HepG2 (cell line): ENCODE measurements at regions not wholly inside any gene's neighbourhood (a gene's known extent, or its start where the extent isn't known, plus 50 kb on each side); places are given as distances from the start of the nearest gene placed in this dataset.
"Not testable (repeated sequence)": the region's sequence is repeated elsewhere in the genome, so short reads cannot be mapped to it uniquely, and the experiment has no call there.

Experiments used
- ATAC-seq: fragments of 200-7000 bp; cut with Tn5 transposase; 3 replicates; pipeline ENCODE4 v1.9.1; 2020; ENCODE audit warnings: mild to moderate bottlenecking, moderate library complexity
- BruUV-seq: library from RNA; stranded (reverse); fragments of 400-500 nt; replicated peaks from 2 replicates; lab custom pipeline; 2021; lab: Mats Ljungman, UMichigan
- CTCF ChIA-PET: fragments of 300-600 bp; formaldehyde crosslinking; extraction: SDS; loops from one replicate; lab custom pipeline; 2021; ENCODE audit warnings: low total read pairs, inconsistent platforms, low intra/inter-chr PET ratio; lab: Yijun Ruan, JAX
- POLR2A ChIA-PET: fragments of 350-600 bp; sonication (Branson Sonifier 250); formaldehyde crosslinking; loops from one replicate; lab custom pipeline; 2020; ENCODE audit warnings: antibody characterized with exemption, inconsistent platforms; lab: Yijun Ruan, JAX
- DNase-seq: peaks from one replicate; pipeline ENCODE4 v3.0.0-alpha.2; 2015; ENCODE audit warnings: low spot score
- FAIRE-seq: peaks from 3 replicates; lab custom pipeline; 2011; peaks lifted over from hg19 to GRCh38; lab: Jason Lieb, UNC
- H2AFZ ChIP-seq: one replicate; pipeline ENCODE4 v1.6.1; 2011; ENCODE audit warnings: low read length, inconsistent platforms
- H3K27ac ChIP-seq: fragments of 300-600 bp; 3 replicates; pipeline ENCODE4 v1.8.0; 2011; ENCODE audit warnings: mixed run types, mild to moderate bottlenecking, mixed read lengths, low read length, inconsistent platforms; ENCODE audit not compliant: insufficient read depth; ENCODE audit errors: extremely low read length
- H3K27me3 ChIP-seq, 2 experiments: fragments of 200-600 bp in 1 of 2; 2 replicates in 1 of 2; 3 replicates in 1 of 2; pipeline versions ENCODE4 v1.6.0 to v1.8.0; 2011; ENCODE audit warnings: low read length in 2 of 2, mild to moderate bottlenecking in 2 of 2, moderate library complexity in 2 of 2, inconsistent platforms in 1 of 2; ENCODE audit not compliant: insufficient read depth in 2 of 2, control insufficient read depth in 1 of 2
- H3K36me3 ChIP-seq, 2 experiments: fragments of 200-600 bp in 1 of 2; replicated peaks in 1 of 2; 2 replicates in 1 of 2; 3 replicates in 1 of 2; pipeline versions ENCODE4 v1.5.1 to v1.8.0; 2011; ENCODE audit warnings: low read length in 2 of 2, inconsistent platforms in 1 of 2; ENCODE audit not compliant: insufficient read depth in 2 of 2, control insufficient read depth in 1 of 2
- H3K4me1 ChIP-seq: 2 replicates; pipeline ENCODE4 v1.5.1; 2012; ENCODE audit warnings: low read length, inconsistent platforms; ENCODE audit not compliant: insufficient read depth
- H3K4me2 ChIP-seq: 2 replicates; pipeline ENCODE4 v1.6.0; 2011; ENCODE audit warnings: low read depth, low read length, inconsistent platforms
- H3K4me3 ChIP-seq, 3 experiments: fragments of 200-600 bp in 1 of 3; sonication (generic), shearing (Covaris generic) in 1 of 3; replicated peaks in 1 of 3; 2 replicates each; pipeline ENCODE4 v1.5.1; 2011 to 2016; ENCODE audit warnings: low read length in 3 of 3, inconsistent platforms in 2 of 3, low read depth in 2 of 3, mild to moderate bottlenecking in 2 of 3, control low read depth in 1 of 3, mixed read lengths in 1 of 3; ENCODE audit not compliant: insufficient read depth in 1 of 3
- H3K79me2 ChIP-seq: one replicate; pipeline ENCODE4 v1.6.1; 2011; ENCODE audit warnings: low read length, inconsistent platforms; ENCODE audit not compliant: insufficient read depth
- H3K9ac ChIP-seq: 2 replicates; pipeline ENCODE4 v1.6.0; 2011; ENCODE audit warnings: mild to moderate bottlenecking, low read depth, low read length, inconsistent platforms; ENCODE audit not compliant: insufficient read depth
- H3K9me3 ChIP-seq: 2 replicates; pipeline ENCODE4 v1.5.1; 2012; ENCODE audit warnings: mild to moderate bottlenecking, low read length
- H4K20me1 ChIP-seq: 2 replicates; pipeline ENCODE4 v1.6.0; 2011; ENCODE audit warnings: inconsistent platforms, mild to moderate bottlenecking, low read length, moderate library complexity; ENCODE audit not compliant: insufficient read depth
- KDM2A ChIP-seq: sonication (generic); formaldehyde crosslinking; IDR thresholded peaks from 2 replicates; pipeline ENCODE4 v1.4.0; 2020; ENCODE audit warnings: low read depth, missing genetic modification reagents, borderline replicate concordance
- ZNF558 ChIP-seq: sonication (generic); formaldehyde crosslinking; IDR thresholded peaks from 2 replicates; pipeline ENCODE4 v1.9.0; 2022; ENCODE audit warnings: mild to moderate bottlenecking, missing genetic modification reagents, borderline replicate concordance
- ZNF816 ChIP-seq: sonication (generic); formaldehyde crosslinking; IDR thresholded peaks from 2 replicates; pipeline ENCODE4 v1.8.0; 2022; ENCODE audit warnings: missing genetic modification reagents, mild to moderate bottlenecking, borderline replicate concordance
- WGBS: methylation state at CpG from one replicate; pipeline ENCODE4 v1.1.6; 2017; ENCODE audit warnings: low lambda C conversion rate; 5-methylcytosine and 5-hydroxymethylcytosine counted together
- in situ Hi-C: cut with HindIII; loops from 2 replicates; pipeline ENCODE4 v1.10.0; 2017; ENCODE audit warnings: low pct_unique_long_range_greater_than_20kb; ENCODE audit not compliant: extremely low pct_ligation_motif_present
- intact Hi-C: fragments of 100-400 bp; cut with micrococcal nuclease; formaldehyde crosslinking; loops from one replicate; pipeline ENCODE4 v1.10.0; 2022; ENCODE audit not compliant: unreplicated experiment

DNA sequence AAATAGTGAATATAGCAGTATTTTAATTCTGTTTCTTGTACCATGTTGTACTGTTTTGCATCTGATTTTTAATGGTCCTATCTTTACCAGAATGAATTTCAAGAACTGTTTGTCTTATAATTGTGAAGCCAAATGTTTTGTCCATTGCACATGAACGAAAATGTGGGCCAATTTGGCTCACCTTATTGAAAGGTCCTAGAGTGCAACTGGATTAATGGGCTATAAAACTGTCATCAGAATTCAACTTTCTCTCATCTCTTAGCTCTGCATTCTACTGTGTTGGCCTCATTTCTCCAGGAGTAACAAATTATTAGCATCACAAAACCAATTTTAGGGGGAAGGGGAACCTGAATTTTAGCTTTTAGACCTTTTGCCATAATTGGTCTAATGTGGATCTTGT, 179.4 kb upstream of the NUDT12 start:
- Histone ChIP-seq H2AFZ (no peak overlapping the region), H3K9ac (no peak overlapping the region), H3K9me3 (no peaks in the 10 kb centered on the region), H3K4me3 (no peak overlapping the region), H3K79me2 (no peaks in the 10 kb centered on the region), H3K27ac (no peak overlapping the region), H3K4me1 (no peaks in the 10 kb centered on the region), H3K4me2 (no peak overlapping the region), H3K36me3 (no peaks in the 10 kb centered on the region), H3K27me3 (no peaks in the 10 kb centered on the region), H4K20me1 (no peaks in the 10 kb centered on the region)
- intact Hi-C loops (no loop called here), in situ Hi-C loops (no loop called here)
- CTCF ChIA-PET: no interaction called here
- BruUV-seq: no TSS peak
- POLR2A ChIA-PET: no interaction called here
- TF ChIP-seq ZNF558 (CRISPR knock-in tag): no peak
- no peak for TF ChIP-seq ZNF816 (CRISPR knock-in tag)
- TF ChIP-seq KDM2A: no peak
- ATAC-seq: no peak
- 4% methylated on average over 1 of the region's 1 CpG for WGBS
- FAIRE-seq: no peak
- DNase-seq: no peak

GRCh38 chr5:103736343-103736742, 173.8 kb upstream of the NUDT12 start:
- H4K20me1 ChIP-seq, FAIRE-seq, H3K27ac ChIP-seq, H3K27me3 ChIP-seq, H3K36me3 ChIP-seq, CTCF ChIA-PET, BruUV-seq, ATAC-seq, H3K9ac ChIP-seq, H3K4me2 ChIP-seq, H3K79me2 ChIP-seq, POLR2A ChIA-PET, H3K4me3 ChIP-seq, H3K4me1 ChIP-seq, H3K9me3 ChIP-seq, in situ Hi-C loops, intact Hi-C loops, DNase-seq, H2AFZ ChIP-seq: not testable (repeated sequence)
- WGBS: 59% methylated on average over 8 of the region's 8 CpGs
